GM19328 (cell line): ENCODE measurements at regions not wholly inside any gene's neighbourhood (a gene's known extent, or its start where the extent isn't known, plus 50 kb on each side); places are given as distances from the start of the nearest gene placed in this dataset.
"Not testable (repeated sequence)": the region's sequence is repeated elsewhere in the genome, so short reads cannot be mapped to it uniquely, and the experiment has no call there.

ENCODE experiments used
- ATAC-seq: cut with Tn5 transposase; IDR thresholded peaks from one replicate; pipeline ENCODE4 v1.9.1; 2021; ENCODE audit warnings: mild to moderate bottlenecking, moderate library complexity; ENCODE audit not compliant: unreplicated experiment

DNA sequence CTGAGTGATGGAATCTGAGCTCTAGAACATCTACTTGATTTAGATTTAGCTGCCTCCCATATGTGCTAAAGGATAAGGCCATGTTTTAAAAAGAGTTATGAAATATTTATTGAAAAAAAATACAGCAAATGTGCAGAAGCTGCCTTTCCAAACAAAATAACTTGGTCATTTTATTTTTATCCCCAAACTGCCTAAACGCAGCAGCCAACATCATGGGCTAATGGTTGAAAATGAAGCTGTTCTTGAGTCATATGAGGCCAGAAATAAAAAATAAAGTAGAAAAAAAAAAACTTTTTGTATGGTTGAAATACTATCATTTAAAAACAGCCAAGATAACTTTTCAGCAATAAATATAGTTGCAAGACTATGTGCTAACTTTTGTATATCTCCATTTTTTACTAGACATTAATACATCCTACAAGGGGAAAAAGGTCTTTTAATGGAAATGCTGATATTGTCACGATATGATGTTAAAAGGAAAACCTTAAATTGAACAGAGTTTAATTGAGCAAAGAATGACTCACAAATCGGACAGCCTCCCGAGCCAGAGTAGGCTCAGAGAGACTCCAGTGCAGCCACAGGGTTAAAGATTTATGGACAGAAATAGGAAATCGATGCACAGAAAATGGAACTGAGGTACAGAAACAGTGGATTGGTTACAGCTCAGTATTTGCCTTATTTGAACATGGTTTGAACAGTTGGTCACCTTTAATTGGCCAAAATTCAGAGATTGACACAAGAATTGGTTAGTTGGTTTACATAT is 305.8 kb downstream of the MDFIC start:
- no peak for ATAC-seq

DNA sequence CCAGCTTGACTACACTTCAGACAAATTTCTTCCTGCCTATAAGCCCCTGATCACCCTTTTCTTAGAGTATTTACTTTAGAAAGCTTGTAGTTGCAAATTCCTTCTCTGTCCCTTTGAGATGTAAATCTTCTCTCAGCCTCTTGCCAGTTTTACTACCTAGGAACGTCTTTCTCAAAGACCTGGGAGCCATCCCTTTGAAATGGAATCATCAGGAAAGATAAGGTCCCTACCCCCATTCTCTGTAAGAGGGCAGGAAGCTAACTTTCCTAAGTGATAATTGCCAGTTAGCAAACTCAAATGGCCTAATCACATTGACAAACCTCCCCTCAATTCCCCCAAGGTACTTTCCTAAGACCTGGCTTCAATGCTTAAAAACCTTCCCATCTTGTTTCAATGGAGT is 304.5 kb downstream of the MDFIC start:
- no peak for ATAC-seq

DNA sequence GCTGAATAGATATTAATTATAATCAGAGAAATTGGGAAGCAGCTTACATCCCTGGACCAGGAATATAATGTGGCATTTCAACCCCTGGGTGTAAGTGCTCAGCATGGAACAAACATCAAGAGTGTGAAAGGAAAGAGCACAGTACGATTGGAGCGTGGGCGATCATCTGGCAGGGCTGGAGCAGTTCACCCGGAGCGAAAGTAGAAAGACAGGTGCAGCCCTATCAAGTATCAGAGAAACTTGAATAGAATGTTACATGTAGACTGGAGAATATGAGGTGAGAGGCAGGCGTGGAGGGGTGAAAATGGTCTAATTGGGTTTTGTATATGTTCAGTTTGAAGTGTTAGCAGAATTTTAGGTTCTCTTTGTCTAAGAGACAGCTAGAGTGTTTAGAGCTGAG is 303.0 kb downstream of the MDFIC start:
- ATAC-seq: no peak

DNA sequence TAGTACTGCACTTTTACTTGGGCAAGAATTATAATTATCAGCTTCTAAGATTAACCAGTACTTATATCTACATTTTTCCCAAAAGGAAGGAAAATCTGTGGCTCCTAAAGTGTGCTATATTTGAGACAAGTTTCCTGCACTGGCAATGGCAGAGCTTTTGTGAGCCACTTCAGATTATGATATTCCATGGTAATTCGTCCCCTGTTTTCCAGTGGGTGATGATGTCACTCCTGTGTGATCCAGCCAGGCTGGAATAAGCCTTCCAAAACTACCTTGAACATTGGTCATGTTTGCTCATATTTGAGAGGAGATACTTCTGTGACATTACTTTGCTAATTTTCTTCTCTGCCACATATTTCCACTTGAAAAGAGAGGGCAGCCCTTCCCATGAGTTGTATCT is 302.1 kb downstream of the MDFIC start:
- ATAC-seq: no peak

DNA sequence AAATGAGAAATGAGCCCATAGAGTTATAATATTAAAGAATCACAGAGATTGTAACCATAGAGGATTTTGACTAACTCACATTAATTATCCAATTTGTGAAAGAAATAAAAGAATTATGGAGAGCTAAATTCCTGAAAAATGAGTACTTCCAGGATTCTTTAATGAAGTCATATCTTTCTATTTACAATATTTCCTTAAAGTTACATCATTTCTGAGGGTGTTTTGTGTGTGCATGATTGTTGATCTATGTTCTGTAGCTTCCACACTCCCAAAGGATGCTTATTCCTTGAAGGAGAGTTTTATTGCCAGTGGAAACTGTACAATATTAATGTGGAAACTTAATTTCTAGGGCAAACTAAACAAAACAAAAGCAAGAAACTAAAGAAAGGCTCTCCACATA is 299.6 kb downstream of the MDFIC start:
- no peak for ATAC-seq

DNA sequence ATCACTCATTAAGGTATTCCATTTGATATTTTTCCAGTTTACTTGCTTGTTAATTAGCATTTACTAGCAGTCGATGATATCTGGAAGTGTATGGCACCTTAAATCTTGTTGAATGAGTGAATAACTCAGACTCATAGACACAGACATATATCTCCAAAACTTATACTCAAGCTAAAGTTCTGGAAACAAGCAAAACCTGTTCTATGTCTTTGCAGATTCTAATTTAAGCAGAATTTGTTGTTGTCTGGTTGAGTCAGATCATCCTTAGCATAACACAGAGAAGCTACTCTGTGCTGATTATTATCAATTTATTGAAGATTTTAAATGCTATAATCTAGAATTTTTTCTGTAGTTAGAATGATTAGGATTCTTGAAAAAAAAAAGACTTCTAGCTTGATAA is 296.2 kb downstream of the MDFIC start:
- no peak for ATAC-seq

DNA sequence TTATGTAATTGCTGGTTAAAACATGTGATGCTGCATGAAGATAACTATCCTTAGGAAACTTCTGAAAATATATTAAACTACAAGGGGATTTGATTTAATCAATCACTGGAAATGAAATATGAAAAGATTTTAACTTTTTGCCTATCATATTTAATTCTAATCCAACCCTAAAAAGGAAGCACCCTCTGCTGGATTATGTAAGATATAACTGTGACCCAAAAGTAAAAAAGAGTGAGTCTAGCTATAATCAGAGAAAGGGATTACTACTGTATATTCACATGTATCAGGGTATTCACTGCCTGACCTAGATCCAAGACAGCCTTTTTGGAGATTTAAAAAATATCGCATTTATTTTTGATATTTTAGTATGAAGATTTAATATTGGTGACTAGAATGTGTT is 295.5 kb downstream of the MDFIC start:
- no peak for ATAC-seq

DNA sequence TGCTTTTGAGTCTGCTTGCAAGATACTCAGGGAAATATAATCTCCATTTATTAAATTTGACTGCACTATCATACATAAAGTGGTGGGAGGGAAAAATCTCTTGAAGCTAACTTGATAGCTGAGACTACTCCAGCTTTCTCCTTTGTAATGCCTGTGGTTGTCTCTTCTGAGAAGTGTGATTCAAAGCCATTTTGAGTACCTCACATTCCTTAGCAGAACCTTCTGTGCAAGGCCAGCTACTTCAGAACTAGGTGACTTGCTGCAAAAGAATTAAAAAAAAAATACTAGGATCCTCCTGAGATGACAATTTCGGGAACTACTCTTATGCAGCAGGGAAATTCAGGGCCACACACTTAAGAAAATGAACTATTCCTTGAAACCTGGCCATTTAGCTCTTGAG is 294.8 kb downstream of the MDFIC start:
- no peak for ATAC-seq

DNA sequence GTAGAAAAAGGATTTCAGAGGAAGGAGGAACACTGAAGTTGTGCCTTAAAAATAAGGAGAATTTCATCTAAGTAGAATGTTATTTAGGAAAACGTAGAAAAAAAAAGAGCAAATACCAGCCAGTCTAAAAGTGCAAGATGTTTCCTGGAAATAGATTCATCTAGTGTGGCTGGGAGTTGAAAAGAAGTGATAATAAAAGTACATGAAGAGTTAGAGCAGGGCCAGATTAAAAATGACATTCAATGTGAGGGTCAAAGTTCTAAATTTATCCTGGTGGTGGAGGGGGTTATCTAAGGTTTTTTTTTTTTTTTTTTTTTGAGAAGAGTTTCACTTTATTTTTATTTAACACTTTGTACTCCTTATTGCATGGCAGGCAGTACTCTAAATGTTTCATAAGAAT is 289.3 kb downstream of the MDFIC start:
- no peak for ATAC-seq

DNA sequence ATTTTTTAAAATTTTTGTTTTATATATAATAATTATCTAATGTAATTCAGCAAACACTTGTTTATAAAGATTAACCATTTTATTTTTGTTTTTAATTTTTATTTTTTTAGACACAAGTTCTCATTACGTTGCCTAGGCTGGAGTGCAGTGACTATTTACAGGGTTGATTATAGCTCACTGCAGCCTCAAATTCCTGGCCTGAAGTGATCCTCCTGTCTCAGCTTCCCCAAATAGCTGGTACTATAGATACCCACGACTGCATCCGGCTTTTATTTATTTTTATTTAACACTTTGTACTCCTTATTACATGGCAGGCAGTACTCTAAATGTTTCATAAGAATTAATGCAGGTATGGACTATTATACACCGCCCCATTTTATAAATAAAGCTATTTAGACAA is 288.7 kb downstream of the MDFIC start:
- ATAC-seq: no peak

DNA sequence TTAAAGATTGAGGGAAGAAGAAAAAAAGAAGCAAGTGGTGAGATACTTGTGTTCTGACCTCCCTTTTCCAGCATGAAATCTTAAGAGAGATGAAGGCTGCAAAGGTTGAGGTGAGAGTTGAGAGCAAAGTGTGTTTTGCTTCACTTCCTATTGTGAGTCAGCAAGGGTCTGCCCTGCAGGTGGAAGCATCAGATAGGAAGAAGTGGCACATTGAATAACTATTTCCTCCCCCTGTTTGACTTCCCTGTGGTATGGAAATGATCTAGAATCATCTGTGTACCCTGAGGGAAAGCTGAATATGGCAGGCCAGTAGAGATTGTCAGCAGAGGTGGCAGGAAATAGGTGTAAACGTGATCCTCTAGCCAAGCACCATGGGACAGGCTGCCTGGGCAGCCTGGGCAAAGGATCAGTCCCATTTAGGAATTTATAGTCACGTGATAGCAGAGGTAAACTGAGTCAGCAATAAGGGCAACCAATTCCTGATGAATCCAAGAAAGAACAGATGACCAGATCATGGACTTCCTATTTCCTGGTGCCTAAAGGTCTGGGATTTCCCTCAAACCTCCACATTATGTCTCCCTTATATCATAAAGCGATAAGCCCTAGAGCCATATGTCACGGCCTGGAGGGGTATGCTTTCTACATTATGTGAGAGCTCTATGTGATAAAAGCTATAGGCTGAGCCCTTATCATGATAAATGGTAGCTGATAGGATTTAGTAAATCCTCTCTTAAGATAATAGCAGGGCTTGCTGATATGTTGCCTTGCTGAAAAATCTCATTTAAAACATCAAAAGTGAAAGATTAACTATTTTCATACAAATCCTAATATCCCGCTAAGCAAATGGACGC is 287.0 kb downstream of the MDFIC start:
- ATAC-seq: no peak

DNA sequence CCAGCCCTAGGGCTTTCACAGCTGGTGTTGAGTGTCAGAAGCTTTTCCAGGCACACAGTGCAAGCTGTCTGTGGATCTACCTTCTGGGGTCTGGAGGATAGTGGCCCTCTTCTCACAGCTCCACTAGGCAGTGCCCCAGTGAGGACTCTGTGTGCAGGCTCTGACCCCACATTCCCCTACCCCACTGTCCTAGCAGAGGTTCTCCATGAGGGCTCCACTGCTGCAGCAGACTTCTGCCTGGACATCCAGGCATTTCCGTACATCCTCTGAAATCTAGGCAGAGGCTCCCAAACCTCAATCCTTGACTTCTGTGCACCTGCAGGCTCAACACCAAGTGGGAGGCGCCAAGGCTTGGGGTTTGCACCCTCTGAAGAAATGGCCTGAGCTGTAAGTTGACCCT is 284.5 kb downstream of the MDFIC start:
- not testable (repeated sequence) for ATAC-seq

DNA sequence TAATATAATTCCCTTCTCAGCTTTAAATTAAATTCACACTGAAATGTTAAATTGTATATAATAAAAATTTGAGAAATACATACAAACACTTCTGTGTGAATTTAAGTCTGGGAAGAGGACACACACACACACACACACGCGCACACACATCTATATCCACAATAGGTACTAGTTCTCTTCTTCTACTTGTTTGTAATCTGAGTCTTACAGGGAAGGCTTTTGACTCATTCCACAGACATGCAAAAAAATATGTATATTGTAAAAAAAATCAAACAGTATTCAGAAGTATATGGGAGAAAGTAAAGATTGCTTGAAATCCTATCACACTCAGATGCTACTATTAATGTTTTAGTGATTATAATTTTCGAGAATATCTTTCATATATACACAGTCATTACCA is 276.2 kb downstream of the MDFIC start:
- ATAC-seq: no peak

DNA sequence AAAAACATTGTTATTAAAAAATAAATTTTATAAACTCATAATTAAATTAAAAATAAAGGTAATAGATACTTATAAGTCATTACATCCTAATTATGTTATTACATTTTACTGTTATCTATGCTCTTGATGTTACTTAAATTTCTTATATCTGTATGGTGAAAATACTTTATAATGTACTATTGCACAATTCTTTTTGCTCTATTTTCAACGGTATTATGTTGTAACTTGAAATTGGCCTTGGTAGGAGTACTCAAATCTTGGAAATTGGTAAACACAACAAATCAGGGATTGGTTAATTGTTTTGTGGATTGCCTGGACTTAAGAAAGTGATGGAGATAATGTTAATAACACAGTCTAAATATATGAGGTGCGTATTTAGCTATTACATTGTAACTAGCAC is 273.3 kb downstream of the MDFIC start:
- no peak for ATAC-seq

DNA sequence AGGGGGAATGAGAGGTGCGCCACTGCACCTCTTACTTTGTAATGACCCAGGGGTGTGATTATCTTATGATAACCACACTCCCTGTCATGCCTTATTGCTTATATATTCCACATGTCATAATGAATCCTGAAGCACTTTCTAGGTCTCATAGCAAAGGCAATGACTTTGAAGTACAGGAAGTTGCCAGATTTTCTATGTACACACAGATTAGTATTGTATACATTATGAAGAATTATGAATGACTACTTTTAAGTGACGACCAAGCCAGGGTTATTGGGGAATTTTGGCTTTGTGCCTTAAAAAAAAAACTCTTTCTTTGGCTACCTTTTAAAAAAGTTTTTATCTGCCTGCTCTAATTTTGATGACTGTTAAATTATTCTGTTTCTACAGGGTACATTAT is 269.6 kb downstream of the MDFIC start:
- no peak for ATAC-seq

DNA sequence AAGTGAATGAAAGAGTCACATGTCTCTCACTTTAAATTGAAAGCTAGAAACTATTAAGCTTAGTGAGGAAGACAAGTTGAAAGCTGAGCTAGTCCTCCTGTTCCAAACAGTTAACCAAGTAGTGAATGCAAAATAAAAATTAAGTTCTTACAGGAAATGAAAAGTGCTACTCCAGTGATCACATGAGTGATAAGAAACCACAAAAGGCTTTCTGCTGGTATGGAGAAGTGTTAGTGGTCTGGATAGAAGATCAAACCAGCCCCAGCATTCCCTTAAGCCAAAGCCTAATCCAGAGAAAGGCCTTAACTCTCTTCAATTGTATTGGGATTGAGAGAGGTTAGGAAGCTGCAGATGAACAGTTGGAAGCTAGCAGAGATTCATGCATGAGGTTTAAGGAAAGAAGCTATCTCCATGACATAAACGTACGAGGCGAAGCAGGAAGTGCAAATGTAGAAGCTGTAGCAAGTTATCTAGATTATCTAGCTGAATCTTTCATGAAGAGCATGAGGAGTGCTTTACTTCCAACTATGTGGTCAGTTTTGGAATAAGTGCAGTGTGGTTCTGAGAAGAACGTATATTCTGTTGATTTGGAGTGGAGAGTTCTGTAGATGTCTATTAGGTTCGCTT is 261.6 kb downstream of the MDFIC start:
- no peak for ATAC-seq

DNA sequence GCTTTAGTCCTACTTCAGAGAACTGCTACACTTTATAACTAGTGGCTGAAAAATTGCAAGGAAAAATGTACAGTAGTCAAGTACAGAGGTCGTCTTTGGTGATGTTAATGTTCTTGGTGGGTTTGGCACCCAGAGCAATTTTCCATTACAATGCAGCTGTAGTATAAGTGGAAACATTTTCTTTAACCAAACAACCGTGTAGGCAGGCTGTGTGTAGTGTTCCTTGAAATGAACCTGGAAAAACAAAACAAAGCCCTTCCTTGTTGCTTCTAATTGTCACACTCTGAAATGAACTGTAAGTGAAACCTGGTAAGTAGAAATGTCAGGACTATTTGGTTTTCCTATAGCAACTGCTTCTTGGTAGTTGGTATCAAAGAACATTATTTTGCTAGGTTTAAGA is 256.9 kb downstream of the MDFIC start:
- no peak for ATAC-seq

DNA sequence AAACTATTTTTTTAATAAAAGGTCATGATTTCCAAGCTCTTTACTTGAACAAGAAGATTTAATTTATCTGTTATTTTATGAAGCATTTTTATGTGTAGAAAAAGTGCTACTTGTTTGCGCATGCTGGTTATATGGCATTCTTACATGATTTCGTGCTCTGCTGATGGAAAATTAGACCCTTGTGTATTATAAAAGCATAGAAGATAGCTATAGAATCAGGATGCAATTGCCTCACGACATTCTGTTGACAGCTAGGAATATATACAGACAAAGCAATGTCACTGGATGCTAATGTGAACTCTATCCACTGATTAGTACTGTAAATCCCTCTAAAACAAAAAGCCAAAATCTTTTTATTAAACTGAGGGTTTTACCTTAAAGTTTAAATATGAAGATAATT is 255.9 kb downstream of the MDFIC start:
- ATAC-seq: no peak

DNA sequence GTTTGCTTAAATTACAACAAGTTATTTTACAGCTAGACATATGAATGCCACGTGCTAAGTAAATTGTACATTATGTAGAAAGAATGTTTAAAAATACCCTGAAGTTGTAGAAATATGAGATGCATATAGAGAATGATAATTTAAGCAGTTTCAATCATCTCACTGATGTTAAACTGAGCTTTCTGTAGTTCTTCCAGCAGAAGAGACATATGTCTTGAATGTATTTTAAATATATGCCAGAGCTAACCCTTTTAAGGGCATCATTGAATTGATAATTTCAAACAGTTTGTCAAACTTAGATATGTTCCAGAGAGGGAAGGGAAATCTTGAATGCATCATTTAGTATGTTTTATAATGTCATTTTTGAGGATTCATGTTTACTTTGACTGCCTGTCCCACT is 255.2 kb downstream of the MDFIC start:
- no peak for ATAC-seq

DNA sequence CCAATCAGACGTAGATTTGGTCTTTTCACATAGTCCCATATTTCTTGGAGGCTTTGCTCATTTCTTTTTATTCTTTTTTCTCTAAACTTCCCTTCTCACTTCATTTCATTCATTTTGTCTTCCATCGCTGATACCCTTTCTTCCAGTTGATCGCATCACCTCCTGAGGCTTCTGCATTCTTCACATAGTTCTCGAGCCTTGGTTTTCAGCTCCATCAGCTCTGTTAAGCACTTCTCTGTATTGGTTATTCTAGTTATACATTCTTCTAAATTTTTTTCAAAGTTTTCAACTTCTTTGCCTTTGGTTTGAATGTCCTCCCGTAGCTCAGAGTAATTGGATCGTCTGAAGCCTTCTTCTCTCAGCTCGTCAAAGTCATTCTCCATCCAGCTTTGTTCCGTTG is 250.5 kb downstream of the MDFIC start:
- not testable (repeated sequence) for ATAC-seq

DNA sequence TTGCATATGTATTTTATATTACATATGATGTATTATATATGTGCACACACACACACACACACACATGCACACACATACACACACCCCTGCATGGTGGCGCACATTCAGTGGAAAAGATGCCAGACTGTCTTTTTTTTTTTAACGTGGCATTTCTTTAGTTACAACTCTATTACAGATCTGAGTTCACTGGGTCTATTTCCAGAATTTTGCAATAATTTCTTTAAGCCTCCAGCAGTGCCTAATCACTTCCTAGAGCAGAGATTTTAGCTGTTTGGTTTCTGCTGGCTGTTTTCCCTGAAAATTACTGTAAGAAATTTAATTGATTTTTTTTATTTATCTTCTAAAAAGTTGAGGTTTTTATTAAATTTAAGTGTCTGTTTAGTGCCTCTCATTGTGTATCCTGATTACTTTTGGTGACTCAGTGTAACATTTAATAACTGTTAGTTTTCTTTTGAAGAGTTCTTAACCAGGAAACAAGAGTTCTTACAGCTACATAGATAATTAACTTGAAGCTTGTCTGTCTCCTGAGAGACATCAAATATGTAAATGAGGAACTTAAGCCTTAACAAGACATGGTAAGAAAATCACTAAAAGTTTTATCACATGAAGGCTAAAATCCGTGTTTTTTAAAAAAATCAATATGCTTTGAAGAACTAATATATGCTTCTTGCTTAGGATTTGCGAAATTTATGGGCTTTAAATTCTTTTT is 232.0 kb downstream of the MDFIC start:
- ATAC-seq: no peak
